Keratinocyte (primary cell): ENCODE measurements at regions not wholly inside any gene's neighbourhood (a gene's known extent, or its start where the extent isn't known, plus 50 kb on each side); places are given as distances from the start of the nearest gene placed in this dataset.
"Not testable (repeated sequence)": the region's sequence is repeated elsewhere in the genome, so short reads cannot be mapped to it uniquely, and the experiment has no call there.

Experiments
- DNase-seq: peaks from one replicate; pipeline ENCODE4 v3.0.0-alpha.2; 2011; ENCODE audit warnings: low read depth, missing footprints, low spot score
- FAIRE-seq: peaks from 2 replicates; lab custom pipeline; 2011; peaks lifted over from hg19 to GRCh38; lab: Jason Lieb, UNC
- H2AFZ ChIP-seq: 2 replicates; pipeline ENCODE4 v1.6.0; 2012; ENCODE audit warnings: low read length, control low read depth, inconsistent platforms; ENCODE audit not compliant: control insufficient read depth
- H3K27ac ChIP-seq: 2 replicates; pipeline ENCODE4 v1.5.1; 2011; ENCODE audit warnings: low read length; ENCODE audit not compliant: control insufficient read depth, insufficient read depth
- H3K27me3 ChIP-seq: 3 replicates; pipeline ENCODE4 v1.6.0; 2011; ENCODE audit warnings: low read length; ENCODE audit not compliant: control insufficient read depth, insufficient read depth; ENCODE audit errors: extremely low read depth
- H3K36me3 ChIP-seq, 2 experiments: 2 replicates in 1 of 2; 3 replicates in 1 of 2; pipeline ENCODE4 v1.5.1; 2011; ENCODE audit warnings: low read length in 2 of 2, mild to moderate bottlenecking in 1 of 2; ENCODE audit not compliant: control insufficient read depth in 2 of 2, insufficient read depth in 2 of 2; ENCODE audit errors: extremely low read depth in 1 of 2
- H3K4me1 ChIP-seq: 3 replicates; pipeline ENCODE4 v1.5.1; 2011; ENCODE audit warnings: low read length; ENCODE audit not compliant: control insufficient read depth, insufficient read depth; ENCODE audit errors: extremely low read depth
- H3K4me2 ChIP-seq: 3 replicates; pipeline ENCODE4 v1.6.0; 2011; ENCODE audit warnings: low read depth, low read length; ENCODE audit not compliant: control insufficient read depth, insufficient read depth; ENCODE audit errors: extremely low read depth
- H3K4me3 ChIP-seq, 3 experiments: fragments of 200-600 bp in 1 of 3; sonication (generic) in 1 of 3; 2 replicates in 2 of 3; 3 replicates in 1 of 3; pipeline ENCODE4 v1.5.1; 2011 to 2016; ENCODE audit warnings: low read length in 3 of 3, mild to moderate bottlenecking in 3 of 3, control low read depth in 2 of 3, inconsistent platforms in 1 of 3, low read depth in 1 of 3, mixed read lengths in 1 of 3, mixed run types in 1 of 3, moderate library complexity in 1 of 3; ENCODE audit not compliant: control insufficient read depth in 2 of 3, insufficient read depth in 2 of 3; ENCODE audit errors: extremely low read depth in 1 of 3
- H3K79me2 ChIP-seq: 2 replicates; pipeline ENCODE4 v1.6.0; 2012; ENCODE audit warnings: low read length; ENCODE audit not compliant: control insufficient read depth, insufficient read depth
- H3K9ac ChIP-seq: 3 replicates; pipeline ENCODE4 v1.6.0; 2011; ENCODE audit warnings: low read length; ENCODE audit not compliant: control insufficient read depth, insufficient read depth; ENCODE audit errors: extremely low read depth
- H3K9me1 ChIP-seq: 3 replicates; pipeline ENCODE4 v1.6.0; 2011; ENCODE audit warnings: low read length; ENCODE audit not compliant: control insufficient read depth, insufficient read depth; ENCODE audit errors: extremely low read depth
- H3K9me3 ChIP-seq: 2 replicates; pipeline ENCODE4 v1.5.1; 2012; ENCODE audit warnings: low read depth, low read length; ENCODE audit not compliant: control insufficient read depth
- H4K20me1 ChIP-seq: 3 replicates; pipeline ENCODE4 v1.6.0; 2011; ENCODE audit warnings: low read length; ENCODE audit not compliant: control insufficient read depth, insufficient read depth; ENCODE audit errors: extremely low read depth
- CTCF ChIP-seq, 3 experiments: IDR thresholded peaks in 1 of 3; conservative IDR thresholded peaks in 1 of 3; optimal IDR thresholded peaks in 1 of 3; 2 replicates in 2 of 3; 3 replicates in 1 of 3; pipeline versions ENCODE3 to v1.5.1; 2011; ENCODE audit warnings: low read length in 3 of 3, mild to moderate bottlenecking in 3 of 3, moderate library complexity in 2 of 3, control low read depth in 1 of 3, inconsistent platforms in 1 of 3; ENCODE audit not compliant: insufficient read depth in 2 of 3; ENCODE audit errors: extremely low read depth in 1 of 3
- EZH2 ChIP-seq: IDR thresholded peaks from one replicate; pipeline ENCODE4 v1.6.1; 2012; ENCODE audit warnings: inconsistent platforms, mild to moderate bottlenecking, low read length, moderate library complexity
- dilution Hi-C: fragments of 300-500 bp; cut with MboI; formaldehyde crosslinking; loops from one replicate; pipeline ENCODE4 v1.7.0; 2020; ENCODE audit warnings: low sequenced_read_pairs; ENCODE audit not compliant: extremely low pct_ligation_motif_present

- H3K36me3 ChIP-seq = peaks cover 0 to 6% of the 10 kb centered on the region in 2 experiments
- peak overlapping the region; percentile 91 for H3K27ac ChIP-seq
- peaks cover 23% of the 10 kb centered on the region for H3K79me2 ChIP-seq
- H3K4me3 ChIP-seq = peak overlapping the region; percentile 71 to 84 (median 80)
- DNase-seq (no peak), FAIRE-seq (no peak)
- H3K4me1 ChIP-seq = peaks cover 2% of the 10 kb centered on the region
- H2AFZ ChIP-seq = peak overlapping the region; percentile 93
- dilution Hi-C loops = no loop called here
- H4K20me1 ChIP-seq = no peaks in the 10 kb centered on the region
- TF ChIP-seq EZH2 (no peak), CTCF (optimal IDR thresholded peaks at IDR 0.05 in 1 of 3, IDR thresholded peaks at IDR 0.05 in 1 of 3, conservative IDR thresholded peaks at IDR 0.05 in 1 of 3; ENCODE audit: extremely low read depth in 1 of 3, insufficient read depth in 2 of 3, low read length in 3 of 3) (no peak)
- H3K9ac ChIP-seq = peak overlapping the region; percentile 98
- H3K4me2 ChIP-seq = peak overlapping the region; percentile 93
- H3K27me3 ChIP-seq = no peaks in the 10 kb centered on the region
- no peaks in the 10 kb centered on the region for H3K9me3 ChIP-seq
- no peaks in the 10 kb centered on the region for H3K9me1 ChIP-seq
Measured at GRCh38 chr7:67301667-67302066, 305.0 kb downstream of the TYW1 start.

- Histone ChIP-seq H3K27ac (peak overlapping the region; percentile 91), H3K9ac (peak overlapping the region; percentile 98), H2AFZ (peak overlapping the region; percentile 98), H4K20me1 (no peaks in the 10 kb centered on the region), H3K4me3 (peak overlapping the region; percentile 71 to 84 (median 80)), H3K4me1 (peaks cover 2% of the 10 kb centered on the region), H3K4me2 (peak overlapping the region; percentile 93), H3K27me3 (no peaks in the 10 kb centered on the region), H3K9me3 (no peaks in the 10 kb centered on the region), H3K9me1 (no peaks in the 10 kb centered on the region), H3K79me2 (peaks cover 23% of the 10 kb centered on the region), H3K36me3 (peaks cover 0 to 6% of the 10 kb centered on the region in 2 experiments)
- TF ChIP-seq CTCF (optimal IDR thresholded peaks at IDR 0.05 in 1 of 3, IDR thresholded peaks at IDR 0.05 in 1 of 3, conservative IDR thresholded peaks at IDR 0.05 in 1 of 3; ENCODE audit: extremely low read depth in 1 of 3, insufficient read depth in 2 of 3, low read length in 3 of 3) = peak in 1 of 3 experiments; percentile 49
- no peak for TF ChIP-seq EZH2
- FAIRE-seq = no peak
- peak; percentile 92 for DNase-seq
- dilution Hi-C loops = no loop called here
Measured at GRCh38 chr7:67302113-67303039, 305.7 kb downstream of the TYW1 start.

- H3K9ac ChIP-seq, FAIRE-seq, H3K4me2 ChIP-seq, H2AFZ ChIP-seq, H3K4me3 ChIP-seq, H3K27me3 ChIP-seq, H4K20me1 ChIP-seq, dilution Hi-C loops, H3K9me1 ChIP-seq, H3K27ac ChIP-seq, DNase-seq, H3K4me1 ChIP-seq, H3K9me3 ChIP-seq: not testable (repeated sequence)
- Histone ChIP-seq H3K36me3 (peaks cover 6 to 15% of the 10 kb centered on the region in 2 experiments), H3K79me2 (peaks cover 26% of the 10 kb centered on the region)
Measured at GRCh38 chr7:67304846-67305245, 308.2 kb downstream of the TYW1 start.
